SU-DHL-6 (cell line): ENCODE measurements at regions not wholly inside any gene's neighbourhood (a gene's known extent, or its start where the extent isn't known, plus 50 kb on each side); places are given as distances from the start of the nearest gene placed in this dataset.

Source experiments
- CTCF ChIP-seq: fragments of 200-600 bp; sonication (generic); IDR thresholded peaks from one replicate; pipeline ENCODE4 v1.5.1; 2017; ENCODE audit warnings: antibody characterized with exemption, mild to moderate bottlenecking, low read length, moderate library complexity; ENCODE audit not compliant: insufficient read depth, poor library complexity, severe bottlenecking
- EZH2phosphoT487 ChIP-seq: fragments of 200-600 bp; sonication (generic), shearing (Covaris generic); conservative IDR thresholded peaks from 2 replicates; pipeline ENCODE4 v1.6.1; 2018; ENCODE audit warnings: mild to moderate bottlenecking, antibody characterized with exemption, low read length, moderate library complexity, mixed read lengths

- TF ChIP-seq CTCF: no peak
- no peak for TF ChIP-seq EZH2phosphoT487
Measured at GRCh38 chr14:46197856-46198255, 453.7 kb downstream of the RPL10L start.
